ENCODE measurements at regions not wholly inside any gene's neighbourhood (a gene's known extent, or its start where the extent isn't known, plus 50 kb on each side); places are given as distances from the start of the nearest gene placed in this dataset.

DNA sequence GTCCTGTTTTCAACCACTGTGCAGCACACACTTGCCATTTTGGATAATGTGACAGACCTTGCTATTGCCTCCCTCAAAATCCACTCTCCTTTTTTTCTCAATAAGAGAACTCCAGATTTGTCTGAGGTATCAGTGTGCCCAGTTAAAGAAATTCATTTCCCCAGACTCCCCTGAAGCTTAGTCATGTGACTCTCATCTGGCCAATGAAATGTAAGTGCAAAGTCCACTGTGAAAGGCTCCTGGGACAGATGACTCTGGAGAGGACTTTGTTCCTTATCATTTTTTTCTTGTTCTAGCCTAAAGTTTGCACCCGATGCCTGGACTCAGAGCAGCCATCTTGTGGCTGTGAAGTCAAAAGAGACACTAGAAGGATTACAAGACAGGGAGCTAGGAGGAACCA lies 268.6 kb upstream of the LRTM1 start:
- no peak overlapping the region for H3K9ac ChIP-seq (ENCODE audit: low read length)
- no peak for TF ChIP-seq EZH2 (IDR thresholded peaks at IDR 0.05; ENCODE audit: borderline replicate concordance, low read length)
- TF ChIP-seq, protein P1, sequence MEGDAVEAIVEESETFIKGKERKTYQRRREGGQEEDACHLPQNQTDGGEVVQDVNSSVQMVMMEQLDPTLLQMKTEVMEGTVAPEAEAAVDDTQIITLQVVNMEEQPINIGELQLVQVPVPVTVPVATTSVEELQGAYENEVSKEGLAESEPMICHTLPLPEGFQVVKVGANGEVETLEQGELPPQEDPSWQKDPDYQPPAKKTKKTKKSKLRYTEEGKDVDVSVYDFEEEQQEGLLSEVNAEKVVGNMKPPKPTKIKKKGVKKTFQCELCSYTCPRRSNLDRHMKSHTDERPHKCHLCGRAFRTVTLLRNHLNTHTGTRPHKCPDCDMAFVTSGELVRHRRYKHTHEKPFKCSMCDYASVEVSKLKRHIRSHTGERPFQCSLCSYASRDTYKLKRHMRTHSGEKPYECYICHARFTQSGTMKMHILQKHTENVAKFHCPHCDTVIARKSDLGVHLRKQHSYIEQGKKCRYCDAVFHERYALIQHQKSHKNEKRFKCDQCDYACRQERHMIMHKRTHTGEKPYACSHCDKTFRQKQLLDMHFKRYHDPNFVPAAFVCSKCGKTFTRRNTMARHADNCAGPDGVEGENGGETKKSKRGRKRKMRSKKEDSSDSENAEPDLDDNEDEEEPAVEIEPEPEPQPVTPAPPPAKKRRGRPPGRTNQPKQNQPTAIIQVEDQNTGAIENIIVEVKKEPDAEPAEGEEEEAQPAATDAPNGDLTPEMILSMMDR (IDR thresholded peaks at IDR 0.05; ENCODE audit: low read length): no peak
- H3K36me3 ChIP-seq (ENCODE audit: insufficient read depth, low read length): no peaks in the 10 kb centered on the region
- H4K20me1 ChIP-seq (ENCODE audit: insufficient read depth, low read length): no peaks in the 10 kb centered on the region
- H3K9me2 ChIP-seq (ENCODE audit: low read depth, low read length): no peaks in the 10 kb centered on the region
- no peaks in the 10 kb centered on the region for H3K79me2 ChIP-seq (ENCODE audit: insufficient read depth, low read length)
- H3K4me1 ChIP-seq (ENCODE audit: insufficient read depth, low read length, severe bottlenecking): no peaks in the 10 kb centered on the region
- no peaks in the 10 kb centered on the region for H3F3A ChIP-seq (ENCODE audit: insufficient read depth, low read length)
- H3K9me3 ChIP-seq (ENCODE audit: low read length): no peaks in the 10 kb centered on the region
- H3K4me3 ChIP-seq (ENCODE audit: low read depth, low read length, poor library complexity, severe bottlenecking): no peak overlapping the region
- no peaks in the 10 kb centered on the region for H3K27me3 ChIP-seq (ENCODE audit: insufficient read depth, low read length)
- H3K4me2 ChIP-seq (ENCODE audit: low read length): no peak overlapping the region
- no peak overlapping the region for H3K27ac ChIP-seq (ENCODE audit: low read depth, low read length, poor library complexity, severe bottlenecking)
- no peak overlapping the region for H2AFZ ChIP-seq (ENCODE audit: low read length)

DNA sequence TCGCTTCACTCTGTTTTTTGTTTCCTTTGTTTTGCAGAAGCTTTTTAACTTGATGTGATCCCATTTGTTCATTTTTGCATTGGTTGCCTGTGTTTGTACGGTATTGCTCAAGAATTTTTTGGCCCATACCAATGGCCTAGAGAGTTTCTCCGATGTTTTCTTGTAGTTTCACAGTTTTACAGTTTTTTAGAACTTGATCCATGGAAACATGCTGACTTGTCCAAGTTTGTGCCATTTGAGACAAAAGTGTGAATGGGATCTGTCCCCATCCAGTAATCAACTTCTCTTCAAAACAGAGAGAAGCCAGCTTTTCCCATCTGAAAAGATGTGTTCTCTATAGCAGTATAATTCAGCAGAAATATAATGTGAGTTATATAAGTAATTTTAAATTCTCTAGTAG lies 266.5 kb upstream of the LRTM1 start:
- H3K9ac ChIP-seq (ENCODE audit: low read length): no peak overlapping the region
- H4K20me1 ChIP-seq (ENCODE audit: insufficient read depth, low read length): no peaks in the 10 kb centered on the region
- no peaks in the 10 kb centered on the region for H3K79me2 ChIP-seq (ENCODE audit: insufficient read depth, low read length)
- no peaks in the 10 kb centered on the region for H3K27me3 ChIP-seq (ENCODE audit: insufficient read depth, low read length)
- no peaks in the 10 kb centered on the region for H3F3A ChIP-seq (ENCODE audit: insufficient read depth, low read length)
- H3K4me1 ChIP-seq (ENCODE audit: insufficient read depth, low read length, severe bottlenecking): no peaks in the 10 kb centered on the region
- H3K4me3 ChIP-seq (ENCODE audit: low read depth, low read length, poor library complexity, severe bottlenecking): no peak overlapping the region
- H3K9me3 ChIP-seq (ENCODE audit: low read length): no peaks in the 10 kb centered on the region
- no peaks in the 10 kb centered on the region for H3K9me2 ChIP-seq (ENCODE audit: low read depth, low read length)
- no peak overlapping the region for H2AFZ ChIP-seq (ENCODE audit: low read length)
- H3K36me3 ChIP-seq (ENCODE audit: insufficient read depth, low read length): no peaks in the 10 kb centered on the region
- no peak overlapping the region for H3K27ac ChIP-seq (ENCODE audit: low read depth, low read length, poor library complexity, severe bottlenecking)
- TF ChIP-seq, protein P1 (IDR thresholded peaks at IDR 0.05; ENCODE audit: low read length): no peak
- TF ChIP-seq EZH2 (IDR thresholded peaks at IDR 0.05; ENCODE audit: borderline replicate concordance, low read length): no peak
- H3K4me2 ChIP-seq (ENCODE audit: low read length): no peak overlapping the region

DNA sequence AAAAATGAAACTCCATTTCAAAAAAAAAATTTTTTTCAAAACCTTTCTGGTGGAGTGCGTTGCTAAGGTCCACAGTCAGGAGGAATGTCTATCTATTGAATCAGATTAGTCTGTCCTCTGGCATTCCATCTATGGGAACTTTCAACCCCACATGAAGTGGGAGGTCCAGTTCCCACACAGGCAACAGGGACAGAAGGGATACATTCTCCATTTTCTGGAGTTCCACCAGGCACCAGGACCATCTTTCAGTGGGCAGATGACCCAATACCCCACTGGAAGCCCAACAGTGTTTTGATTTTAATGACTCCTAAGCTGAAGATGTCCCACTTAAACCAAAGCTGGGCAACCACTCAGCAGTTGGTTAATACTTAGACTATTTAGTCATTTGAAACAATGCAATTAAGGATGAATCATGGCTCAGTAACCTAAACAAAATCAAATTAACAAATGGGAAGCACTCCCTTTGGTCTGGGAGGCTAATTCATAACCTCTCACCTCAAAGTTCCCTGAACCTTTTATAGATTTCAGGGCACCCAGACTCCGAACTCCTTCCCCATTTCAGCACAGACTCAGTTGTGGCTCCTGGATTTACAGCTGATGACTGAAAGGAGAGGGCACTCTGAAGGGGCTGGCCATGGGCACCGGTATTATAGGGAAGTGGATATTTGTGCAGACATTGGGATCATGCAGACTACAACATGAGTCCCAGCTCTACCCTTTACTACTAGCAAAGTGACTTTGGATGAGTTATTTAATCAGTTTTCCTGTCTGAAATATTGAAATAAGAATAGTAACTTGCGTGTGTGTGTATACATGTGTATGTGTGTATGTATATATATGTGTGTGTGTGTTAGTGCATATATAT lies 264.3 kb upstream of the LRTM1 start:
- no peak overlapping the region for H3K4me2 ChIP-seq (ENCODE audit: low read length)
- no peaks in the 10 kb centered on the region for H3K4me1 ChIP-seq (ENCODE audit: insufficient read depth, low read length, severe bottlenecking)
- H3K79me2 ChIP-seq (ENCODE audit: insufficient read depth, low read length): no peaks in the 10 kb centered on the region
- no peak for TF ChIP-seq EZH2 (IDR thresholded peaks at IDR 0.05; ENCODE audit: borderline replicate concordance, low read length)
- TF ChIP-seq, protein P1 (IDR thresholded peaks at IDR 0.05; ENCODE audit: low read length): no peak
- no peaks in the 10 kb centered on the region for H3K9me2 ChIP-seq (ENCODE audit: low read depth, low read length)
- H3K9ac ChIP-seq (ENCODE audit: low read length): no peak overlapping the region
- no peaks in the 10 kb centered on the region for H4K20me1 ChIP-seq (ENCODE audit: insufficient read depth, low read length)
- H3F3A ChIP-seq (ENCODE audit: insufficient read depth, low read length): no peaks in the 10 kb centered on the region
- no peaks in the 10 kb centered on the region for H3K9me3 ChIP-seq (ENCODE audit: low read length)
- H2AFZ ChIP-seq (ENCODE audit: low read length): no peak overlapping the region
- H3K27ac ChIP-seq (ENCODE audit: low read depth, low read length, poor library complexity, severe bottlenecking): no peak overlapping the region
- H3K36me3 ChIP-seq (ENCODE audit: insufficient read depth, low read length): no peaks in the 10 kb centered on the region
- no peak overlapping the region for H3K4me3 ChIP-seq (ENCODE audit: low read depth, low read length, poor library complexity, severe bottlenecking)
- H3K27me3 ChIP-seq (ENCODE audit: insufficient read depth, low read length): no peaks in the 10 kb centered on the region

Measured in OCI-LY1 (cell line).